GM12878 (cell line): ENCODE measurements at regions not wholly inside any gene's neighbourhood (a gene's known extent, or its start where the extent isn't known, plus 50 kb on each side); places are given as distances from the start of the nearest gene placed in this dataset.

Experiments
- ATAC-seq: fragments of 200-7000 bp; cut with Tn5 transposase; 3 replicates; pipeline ENCODE4 v1.9.1; 2020; ENCODE audit warnings: mild to moderate bottlenecking, moderate library complexity
- BruUV-seq: library from RNA; stranded (reverse); fragments of 400-500 nt; replicated peaks from 2 replicates; lab custom pipeline; 2021; lab: Mats Ljungman, UMichigan
- CTCF ChIA-PET: fragments of 300-600 bp; sonication (Branson Sonifier 250); formaldehyde crosslinking; extraction: SDS; loops from one replicate; lab custom pipeline; 2021; ENCODE audit warnings: inconsistent platforms; lab: Yijun Ruan, JAX
- POLR2A ChIA-PET: fragments of 350-600 bp; formaldehyde crosslinking; extraction: SDS; loops from one replicate; lab custom pipeline; 2021; ENCODE audit warnings: inconsistent platforms; lab: Charles Lee
- RAD21 ChIA-PET: fragments of 300-600 bp; sonication (Branson Sonifier 250); formaldehyde crosslinking; loops from one replicate; lab custom pipeline; 2023; ENCODE audit warnings: antibody characterized with exemption; ENCODE audit not compliant: unreplicated experiment; lab: Charles Lee
- SMC1A ChIA-PET: fragments of 300-600 bp; sonication (Branson Sonifier 250); formaldehyde crosslinking; loops from one replicate; lab custom pipeline; 2023; ENCODE audit not compliant: unreplicated experiment, uncharacterized antibody; lab: Charles Lee
- DNase-seq: peaks from one replicate; pipeline ENCODE4 v3.0.0-alpha.2; 2011; ENCODE audit warnings: low read depth, low spot score
- FAIRE-seq: peaks from 3 replicates; lab custom pipeline; 2011; peaks lifted over from hg19 to GRCh38; lab: Jason Lieb, UNC
- H2AFZ ChIP-seq: 2 replicates; pipeline ENCODE4 v1.6.0; 2011; ENCODE audit warnings: low read depth, low read length, control low read depth; ENCODE audit not compliant: control insufficient read depth
- H3K27ac ChIP-seq: 2 replicates; pipeline ENCODE4 v1.5.1; 2011; ENCODE audit warnings: control low read depth; ENCODE audit not compliant: control insufficient read depth, insufficient read depth
- H3K27me3 ChIP-seq, 2 experiments: replicated peaks in 1 of 2; 2 replicates each; pipeline versions ENCODE4 v1.6.0 to v1.6.1; 2011; ENCODE audit warnings: low read length in 1 of 2; ENCODE audit not compliant: control insufficient read depth in 2 of 2, insufficient read depth in 2 of 2
- H3K36me3 ChIP-seq, 2 experiments: 2 replicates each; pipeline ENCODE4 v1.5.1; 2011; ENCODE audit warnings: low read length in 1 of 2; ENCODE audit not compliant: control insufficient read depth in 2 of 2, insufficient read depth in 2 of 2
- H3K4me1 ChIP-seq: 2 replicates; pipeline ENCODE4 v1.6.1; 2011; ENCODE audit warnings: mild to moderate bottlenecking, low read length, moderate library complexity, mixed read lengths; ENCODE audit not compliant: control insufficient read depth, insufficient read depth
- H3K4me2 ChIP-seq: 2 replicates; pipeline ENCODE4 v1.6.0; 2011; ENCODE audit warnings: control low read depth; ENCODE audit not compliant: control insufficient read depth, insufficient read depth
- H3K4me3 ChIP-seq: fragments of 200-600 bp; sonication (generic); 2 replicates; pipeline ENCODE4 v1.5.1; 2016
- H3K79me2 ChIP-seq: 2 replicates; pipeline ENCODE4 v1.6.0; 2011; ENCODE audit warnings: low read length; ENCODE audit not compliant: control insufficient read depth, insufficient read depth
- H3K9ac ChIP-seq: 2 replicates; pipeline ENCODE4 v1.8.0; 2011; ENCODE audit warnings: low read length, control low read depth, mixed read lengths; ENCODE audit not compliant: control insufficient read depth, insufficient read depth
- H3K9me3 ChIP-seq: replicated peaks from 3 replicates; pipeline ENCODE4 v1.5.1; 2011; ENCODE audit warnings: mild to moderate bottlenecking, low read length; ENCODE audit not compliant: control insufficient read depth, insufficient read depth
- H4K20me1 ChIP-seq: 2 replicates; pipeline ENCODE4 v1.6.0; 2011; ENCODE audit not compliant: control insufficient read depth, insufficient read depth
- BHLHE40 ChIP-seq, 2 experiments: fragments of 450-650 bp in 1 of 2; IDR thresholded peaks; 2 replicates each; pipeline ENCODE4 v1.6.1; 2011 to 2017; ENCODE audit warnings: low read depth in 2 of 2, borderline replicate concordance in 1 of 2, improper control_type of control experiment in 1 of 2, low read length in 1 of 2, mild to moderate bottlenecking in 1 of 2
- ETV6 ChIP-seq, 2 experiments: fragments of 450-650 bp in 1 of 2; IDR thresholded peaks in 1 of 2; conservative IDR thresholded peaks in 1 of 2; 2 replicates each; pipeline ENCODE4 v1.6.1; 2014; ENCODE audit warnings: antibody characterized with exemption in 1 of 2, borderline replicate concordance in 1 of 2, low read depth in 1 of 2, mild to moderate bottlenecking in 1 of 2, moderate library complexity in 1 of 2
- HSF1 ChIP-seq: fragments of 150-350 bp; IDR thresholded peaks from 2 replicates; pipeline ENCODE4 v1.6.1; 2014; ENCODE audit warnings: mild to moderate bottlenecking, low read depth, low read length
- NFIC ChIP-seq: IDR thresholded peaks from 2 replicates; pipeline ENCODE4 v1.6.1; 2012; ENCODE audit warnings: low read depth, mild to moderate bottlenecking, inconsistent platforms, low read length, moderate library complexity
- RBBP5 ChIP-seq: fragments of 200-600 bp; sonication (generic); conservative IDR thresholded peaks from 2 replicates; pipeline ENCODE4 v1.6.1; 2016
- SUPT20H ChIP-seq: IDR thresholded peaks from 2 replicates; pipeline ENCODE4 v1.6.1; 2011; ENCODE audit warnings: low read depth, mild to moderate bottlenecking, low read length, moderate library complexity, borderline replicate concordance; ENCODE audit not compliant: control insufficient read depth
- ZBTB11 ChIP-seq: fragments of 450-650 bp; formaldehyde crosslinking; IDR thresholded peaks from 2 replicates; pipeline ENCODE4 v1.5.0; 2022; ENCODE audit warnings: mild to moderate bottlenecking, missing genetic modification characterization
- ZNF687 ChIP-seq: fragments of 450-650 bp; IDR thresholded peaks from 2 replicates; pipeline ENCODE4 v1.6.1; 2017; ENCODE audit warnings: mild to moderate bottlenecking, moderate library complexity
- WGBS: methylation state at CpG from one replicate; pipeline ENCODE4 v1.1.6; 2016; ENCODE audit warnings: low lambda C conversion rate; ENCODE audit not compliant: insufficient replicate concordance, insufficient coverage; ENCODE audit errors: missing lambda C conversion rate; 5-methylcytosine and 5-hydroxymethylcytosine counted together
- in situ Hi-C: fragments of 300-500 bp; cut with MboI; formaldehyde crosslinking; loops from 9 replicates; pipeline ENCODE4 v1.14.3; 2018; ENCODE audit warnings: mixed read lengths
- intact Hi-C: fragments of 100-400 bp; cut with micrococcal nuclease; formaldehyde crosslinking; loops from one replicate; pipeline ENCODE4 v1.14.2; 2022; ENCODE audit not compliant: unreplicated experiment

GRCh38 chr21:27429710-27430341 is 462.9 kb upstream of the ADAMTS5 start (continued):
- TF ChIP-seq SUPT20H (no peak), RBBP5 (no peak), ETV6 (conservative IDR thresholded peaks at IDR 0.05 in 1 of 2, IDR thresholded peaks at IDR 0.05 in 1 of 2; ENCODE audit: borderline replicate concordance in 1 of 2, low read depth in 1 of 2) (no peak), BHLHE40 (IDR thresholded peaks at IDR 0.05; ENCODE audit: borderline replicate concordance in 1 of 2, low read depth in 2 of 2, low read length in 1 of 2) (no peak), NFIC (no peak), ZNF687 (no peak)
- TF ChIP-seq, all 136 proteins: peak for 0

GRCh38 chr21:27426196-27426595 is 459.3 kb upstream of the ADAMTS5 start:
- no peak for TF ChIP-seq HSF1
- TF ChIP-seq ZBTB11 (CRISPR knock-in tag), result no peak
- TF ChIP-seq, all 136 proteins: peak for 0
- Histone ChIP-seq H3K4me2 (no peak overlapping the region), H3K27ac (no peak overlapping the region), H3K4me1 (no peaks in the 10 kb centered on the region), H4K20me1 (no peaks in the 10 kb centered on the region), H3K27me3 (no peaks in the 10 kb centered on the region), H2AFZ (no peak overlapping the region), H3K79me2 (no peaks in the 10 kb centered on the region), H3K36me3 (no peaks in the 10 kb centered on the region), H3K9me3 (no peaks in the 10 kb centered on the region), H3K4me3 (no peak overlapping the region), H3K9ac (no peak overlapping the region)
- no peak for DNase-seq
- FAIRE-seq, result no peak
- intact Hi-C loops, result no loop called here
- ChIA-PET POLR2A (no interaction called here), SMC1A (no interaction called here), CTCF (no interaction called here), RAD21 (no interaction called here)
- no peak for ATAC-seq
- in situ Hi-C loops, result no loop called here
- no TSS peak for BruUV-seq
- WGBS, result 4% methylated on average over 1 of the region's 1 CpG
